ENCODE measurements at regions not wholly inside any gene's neighbourhood (a gene's known extent, or its start where the extent isn't known, plus 50 kb on each side); places are given as distances from the start of the nearest gene placed in this dataset.
A peak's percentile ranks its signal among the peaks of the same experiment; 100 is the strongest.

DNA sequence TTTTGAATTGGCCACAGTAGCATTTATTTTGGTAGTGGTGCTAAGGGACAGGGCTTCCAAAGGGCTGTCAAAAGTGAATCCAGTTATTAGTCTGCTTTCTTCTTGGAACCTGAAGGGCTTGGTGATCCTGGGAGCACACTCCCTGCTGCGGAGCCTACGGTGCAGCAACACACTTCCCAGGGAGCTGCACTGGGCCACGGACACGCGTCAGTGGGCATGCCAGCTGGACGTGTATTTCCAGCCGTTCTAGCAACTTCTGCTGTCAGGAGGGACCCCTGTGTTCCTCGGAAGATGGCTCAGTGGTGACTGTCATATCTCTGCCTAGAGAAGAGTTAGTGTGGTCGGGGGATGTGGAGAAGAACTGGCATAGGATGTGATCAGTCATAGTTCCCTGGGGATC, 204.6 kb downstream of the SOCS6 start:
- DNase-seq (ENCODE audit: low read depth in 4 of 4, low spot score in 2 of 4) = no peak

DNA sequence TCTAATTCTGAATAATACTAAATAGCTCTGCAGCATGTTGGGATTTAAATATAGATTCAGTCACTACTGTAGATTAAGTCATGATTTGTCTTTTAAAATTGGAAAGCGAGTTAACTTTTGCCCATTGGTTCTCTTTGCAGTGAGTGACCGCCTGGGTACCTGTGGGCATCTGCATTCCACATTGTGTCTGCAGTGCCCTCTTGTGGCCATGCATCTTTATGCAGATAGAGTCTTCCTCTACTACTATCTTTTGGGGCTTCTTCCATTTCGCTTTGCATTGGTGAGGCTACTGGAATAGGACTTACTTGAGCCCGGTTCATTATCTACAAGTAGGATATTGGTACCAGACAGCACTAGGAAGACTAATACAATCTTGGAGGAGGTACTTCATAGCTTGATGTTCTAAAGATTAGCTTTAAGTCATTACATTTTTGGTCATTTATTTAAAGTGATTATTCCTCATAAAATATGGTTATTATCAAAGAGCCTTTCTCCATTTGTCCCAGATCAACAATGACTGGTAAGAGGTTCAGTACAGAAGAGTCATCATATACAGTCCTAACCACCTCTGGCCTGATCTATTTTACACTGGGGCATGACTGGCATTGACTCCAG, 203.0 kb downstream of the SOCS6 start:
- peak in 1 of 4 donors; percentile 5 for DNase-seq (ENCODE audit: low read depth in 4 of 4, low spot score in 2 of 4)

GRCh38 chr18:70489986-70490933, 201.4 kb downstream of the SOCS6 start:
- DNase-seq (ENCODE audit: low read depth in 4 of 4, low spot score in 2 of 4) = peak in 2 of 4 donors; percentile 19 to 37

GRCh38 chr18:70489571-70489970, 200.7 kb downstream of the SOCS6 start:
- DNase-seq (ENCODE audit: low read depth in 4 of 4, low spot score in 2 of 4) = no peak

GRCh38 chr18:70469916-70470315, 181.1 kb downstream of the SOCS6 start:
- peak in 1 of 4 donors; percentile 16 for DNase-seq (ENCODE audit: low read depth in 4 of 4, low spot score in 2 of 4)

GRCh38 chr18:70468861-70469547, 180.2 kb downstream of the SOCS6 start:
- DNase-seq (ENCODE audit: low read depth in 4 of 4, low spot score in 2 of 4) = no peak

DNA sequence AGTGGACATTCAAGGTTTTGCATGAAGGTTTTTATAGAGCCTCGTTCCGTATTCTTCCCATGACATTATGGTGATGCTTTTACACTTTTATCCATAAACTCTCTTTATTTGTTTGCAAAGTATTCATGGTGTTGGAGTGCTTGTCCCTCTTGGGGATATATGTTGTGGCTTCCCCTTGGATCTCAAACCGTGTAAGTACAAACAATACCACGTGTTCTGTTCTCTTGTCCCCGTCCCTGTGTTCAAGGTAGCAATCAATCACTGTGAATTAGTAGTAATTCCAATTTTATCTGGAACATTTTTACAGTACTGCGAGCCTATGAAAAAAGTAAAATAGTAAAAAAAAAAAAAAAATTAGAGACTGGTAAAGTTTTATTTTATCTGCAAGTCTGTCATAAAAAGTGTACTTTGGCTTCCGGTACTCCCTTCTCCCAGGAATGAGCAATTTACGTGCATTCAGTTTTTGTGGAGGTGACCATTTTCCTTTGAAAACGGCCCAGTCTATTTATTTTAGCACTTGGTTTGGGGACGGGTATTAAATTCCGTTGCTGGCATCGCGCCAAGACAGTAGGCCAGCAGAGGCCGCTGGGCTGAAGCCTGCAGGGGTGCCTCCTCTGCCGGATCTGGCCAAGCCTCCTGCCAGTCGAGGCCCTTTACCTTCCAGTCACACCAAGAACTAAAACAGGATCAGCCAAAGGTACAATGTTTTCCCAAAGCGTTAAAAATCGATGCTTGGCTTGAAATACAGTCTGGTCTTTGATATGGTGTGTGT, 175.7 kb downstream of the SOCS6 start:
- peak; percentile 73 to 85 (median 76) for DNase-seq (ENCODE audit: low read depth in 4 of 4, low spot score in 2 of 4)

- DNase-seq (ENCODE audit: low read depth in 4 of 4, low spot score in 2 of 4) = no peak
Measured at GRCh38 chr18:70463085-70463484, 174.2 kb downstream of the SOCS6 start.

DNA sequence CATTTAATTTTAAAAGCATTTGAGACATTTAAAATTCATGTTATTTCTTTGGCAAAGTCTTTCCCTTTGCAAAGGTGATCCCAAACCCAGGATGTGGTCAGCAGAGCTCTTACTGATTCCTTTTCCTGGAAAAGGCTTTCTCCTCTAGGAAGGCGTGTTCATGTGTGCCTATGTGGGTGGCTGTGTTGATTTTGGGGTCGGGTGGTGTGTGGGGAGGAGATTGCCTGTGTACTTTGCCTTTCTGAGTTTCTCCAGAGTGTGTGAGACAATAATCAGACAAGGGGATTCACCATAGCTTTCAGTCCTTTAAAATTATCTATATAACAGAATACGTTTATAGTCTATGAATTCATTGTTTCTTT, 173.2 kb downstream of the SOCS6 start:
- no peak for DNase-seq (ENCODE audit: low read depth in 4 of 4, low spot score in 2 of 4)

- DNase-seq (ENCODE audit: low read depth in 4 of 4, low spot score in 2 of 4) = no peak
Measured at GRCh38 chr18:70461323-70462077, 172.7 kb downstream of the SOCS6 start.

GRCh38 chr18:70459731-70460130, 170.9 kb downstream of the SOCS6 start:
- no peak for DNase-seq (ENCODE audit: low read depth in 4 of 4, low spot score in 2 of 4)

- no peak for DNase-seq (ENCODE audit: low read depth in 4 of 4, low spot score in 2 of 4)
Measured at GRCh38 chr18:70459251-70459650, 170.4 kb downstream of the SOCS6 start.

DNA sequence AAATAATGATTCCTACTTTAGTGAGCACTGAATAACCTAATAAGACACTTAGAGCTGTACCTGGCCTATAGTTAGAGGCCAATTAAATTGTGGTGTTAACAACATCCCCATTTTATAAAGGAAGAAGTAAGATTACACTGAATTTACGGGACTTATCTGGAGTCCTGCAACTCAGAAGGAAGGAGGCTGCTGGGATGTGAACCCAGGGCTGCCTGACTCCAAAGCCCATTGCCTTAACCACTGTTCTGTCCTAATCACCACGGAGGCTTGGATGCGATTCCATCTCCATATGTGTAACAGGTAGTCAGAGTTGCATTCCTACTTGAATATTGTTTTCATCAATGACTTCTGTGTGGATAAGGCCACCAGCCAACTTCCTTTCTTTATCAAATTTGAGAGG, 168.9 kb downstream of the SOCS6 start:
- no peak for DNase-seq (ENCODE audit: low read depth in 4 of 4, low spot score in 2 of 4)

DNA sequence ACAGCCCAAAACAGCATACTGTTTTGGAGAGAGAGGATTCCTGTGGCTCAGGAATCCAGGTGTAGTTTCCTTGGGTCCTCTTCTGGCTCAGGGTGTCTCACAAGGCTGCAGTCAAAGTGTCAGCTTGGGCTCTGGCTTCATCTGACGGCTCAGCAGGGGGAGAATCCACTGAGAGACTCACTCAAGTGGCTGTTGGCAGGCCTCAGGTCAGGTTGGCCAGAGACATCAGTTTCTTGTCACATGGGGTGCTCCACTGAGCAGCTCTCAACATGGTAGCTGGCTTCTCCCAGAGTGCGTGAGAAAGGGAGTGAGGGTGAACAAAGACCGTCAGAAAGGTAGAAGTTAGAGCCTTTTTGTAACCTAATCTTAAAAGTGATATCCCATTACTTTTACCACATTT, 168.4 kb downstream of the SOCS6 start:
- DNase-seq (ENCODE audit: low read depth in 4 of 4, low spot score in 2 of 4) = no peak

GRCh38 chr18:70456376-70456775, 167.5 kb downstream of the SOCS6 start:
- DNase-seq (ENCODE audit: low read depth in 4 of 4, low spot score in 2 of 4) = no peak

GRCh38 chr18:70455731-70456130, 166.9 kb downstream of the SOCS6 start:
- DNase-seq (ENCODE audit: low read depth in 4 of 4, low spot score in 2 of 4) = no peak

DNA sequence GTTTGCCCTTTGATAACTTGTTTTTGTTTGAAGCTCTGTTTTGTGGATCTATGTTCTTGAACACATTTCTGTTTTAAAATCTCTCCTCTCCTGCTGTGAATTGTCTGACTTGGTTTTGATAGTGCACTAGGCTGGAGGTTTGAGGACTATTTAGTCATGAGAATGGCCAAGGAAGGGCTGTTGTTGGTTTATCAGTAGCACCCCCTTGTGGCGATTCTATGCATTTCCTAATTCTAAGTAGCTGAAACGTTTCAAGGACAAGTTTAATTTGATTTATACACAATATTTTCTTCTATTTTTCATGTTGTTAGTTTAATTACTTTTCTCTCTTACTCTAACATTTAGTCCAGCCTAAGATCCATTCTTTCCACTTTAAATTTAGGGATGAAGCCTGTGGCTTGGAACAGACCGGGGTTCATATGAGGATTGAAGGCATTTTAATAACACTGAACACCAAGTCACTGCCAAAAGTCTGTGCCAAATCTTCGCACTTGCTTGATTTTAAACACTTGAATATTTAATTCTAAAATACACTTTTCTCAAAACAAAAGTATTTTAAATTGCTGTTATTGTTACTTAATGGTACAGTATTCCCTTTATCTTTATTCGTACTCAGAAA, 166.0 kb downstream of the SOCS6 start:
- peak in 3 of 4 donors; percentile 24 to 32 (median 29) for DNase-seq (ENCODE audit: low read depth in 4 of 4, low spot score in 2 of 4)

GRCh38 chr18:70453058-70453775, 164.4 kb downstream of the SOCS6 start:
- no peak for DNase-seq (ENCODE audit: low read depth in 4 of 4, low spot score in 2 of 4)

DNA sequence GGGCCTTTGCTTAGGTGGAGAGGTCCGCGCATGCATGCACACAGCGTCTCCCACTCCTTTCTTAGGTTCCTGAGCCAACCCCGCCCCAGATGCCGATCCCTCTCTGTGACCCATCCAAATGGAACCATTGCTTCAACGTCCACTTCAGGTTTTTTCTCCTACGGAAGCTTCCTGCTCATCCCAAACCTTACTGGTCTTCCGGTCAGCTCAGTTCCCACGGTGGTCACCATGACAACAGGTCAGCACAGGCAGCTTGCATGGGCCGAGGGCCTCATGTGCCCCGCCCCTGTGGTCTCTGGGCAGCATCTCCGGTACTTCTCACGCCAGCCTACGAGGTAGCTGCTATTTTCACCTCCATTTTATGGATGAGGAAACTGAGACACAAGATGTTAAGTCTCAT, 163.7 kb downstream of the SOCS6 start:
- DNase-seq (ENCODE audit: low read depth in 4 of 4, low spot score in 2 of 4) = no peak

All from left renal cortex interstitium (tissue), 4 donors.